Uterus (tissue), 3 donors: ENCODE measurements at regions not wholly inside any gene's neighbourhood (a gene's known extent, or its start where the extent isn't known, plus 50 kb on each side); places are given as distances from the start of the nearest gene placed in this dataset.

ENCODE experiments used
- DNase-seq, 2 donors: peaks; one replicate each; pipeline ENCODE4 v3.0.0-alpha.2; 2019 to 2020
- H3K27ac ChIP-seq, 2 donors: fragments of 200-600 bp; sonication (generic); 1 replicate in 1 of 2; 2 replicates in 1 of 2; pipeline ENCODE4 v1.5.1; 2016 to 2018
- H3K27me3 ChIP-seq, 2 donors: fragments of 200-600 bp; sonication (generic); one replicate each; pipeline ENCODE4 v1.5.1; 2018 to 2019; ENCODE audit warnings: control low read depth in 1 of 2
- H3K36me3 ChIP-seq, 2 donors: fragments of 200-600 bp; sonication (generic); one replicate each; pipeline ENCODE4 v1.5.1; 2019; ENCODE audit warnings: control low read depth in 1 of 2
- H3K4me1 ChIP-seq, 2 donors: fragments of 200-600 bp; sonication (generic); one replicate each; pipeline ENCODE4 v1.5.1; 2018 to 2019; ENCODE audit warnings: control low read depth in 1 of 2
- H3K4me3 ChIP-seq, 2 donors: fragments of 200-600 bp; sonication (generic); 1 replicate in 1 of 2; 2 replicates in 1 of 2; pipeline ENCODE4 v1.5.1; 2018 to 2019; ENCODE audit warnings: mild to moderate bottlenecking in 1 of 2
- H3K9me3 ChIP-seq, 2 donors: fragments of 200-600 bp; sonication (generic); one replicate each; pipeline ENCODE4 v1.5.1; 2019; ENCODE audit warnings: control low read depth in 1 of 2
- CTCF ChIP-seq, 4 experiments: fragments of 200-600 bp in 2 of 4; fragments of 450-650 bp in 2 of 4; sonication (generic) in 2 of 4; IDR thresholded peaks; one replicate each; pipeline ENCODE4 v1.5.1; 2016 to 2019; ENCODE audit warnings: antibody characterized with exemption in 4 of 4, mild to moderate bottlenecking in 2 of 4, moderate library complexity in 1 of 4
- POLR2A ChIP-seq, 2 donors: fragments of 450-650 bp; IDR thresholded peaks; one replicate each; pipeline ENCODE4 v1.6.1; 2016; ENCODE audit warnings: antibody characterized with exemption in 2 of 2, mild to moderate bottlenecking in 1 of 2, moderate library complexity in 1 of 2
- intact Hi-C: fragments of 100-400 bp; cut with DNase I; formaldehyde crosslinking; loops from one replicate; pipeline ENCODE4 v1.15.1; 2023; ENCODE audit warnings: low total_unique reads
- donor health status: DM: yes; HTN: yes; CAD: no.

DNA sequence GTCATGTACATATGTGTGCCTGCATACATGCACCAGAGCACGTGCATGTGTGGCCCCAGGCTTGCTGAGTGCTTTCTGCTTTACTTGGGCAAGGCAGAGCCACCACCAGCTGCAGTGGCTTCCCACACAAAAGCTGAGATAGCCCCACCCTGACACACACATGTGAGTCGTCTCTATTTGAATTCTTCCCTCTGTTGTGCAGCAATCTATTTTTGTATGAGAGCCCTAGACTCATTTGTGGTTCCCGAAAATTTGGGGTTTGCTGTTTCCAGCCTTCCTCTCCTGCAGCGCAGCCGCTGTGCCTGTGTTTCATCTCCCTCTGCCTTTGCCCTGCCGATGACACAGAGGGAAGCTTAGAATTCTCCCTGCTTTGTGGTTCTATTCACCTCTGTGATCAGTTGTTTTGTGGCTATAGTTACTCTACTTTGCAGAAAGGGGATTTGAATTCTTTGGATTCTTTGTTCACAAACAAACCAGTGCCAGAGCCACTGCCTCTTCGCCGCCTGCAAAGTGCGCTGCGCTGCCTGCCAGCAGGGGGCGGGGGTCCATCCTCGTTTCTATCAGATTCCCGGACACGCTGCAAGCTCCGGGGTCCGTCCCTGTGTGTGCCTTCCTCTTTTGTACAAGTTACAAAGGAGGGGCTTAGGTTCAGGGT lies 95.8 kb upstream of the DAP start:
- Histone ChIP-seq H3K9me3 (no peaks in the 10 kb centered on the region), H3K27ac (no peak overlapping the region), H3K36me3 (no peaks in the 10 kb centered on the region), H3K4me1 (no peaks in the 10 kb centered on the region), H3K4me3 (no peak overlapping the region), H3K27me3 (no peaks in the 10 kb centered on the region)
- peak; percentile 27 to 42 for DNase-seq
- TF ChIP-seq CTCF (IDR thresholded peaks at IDR 0.05) (peak; percentile 41 to 69 (median 58)), POLR2A (IDR thresholded peaks at IDR 0.05) (no peak)
- intact Hi-C loops = no loop called here

- no peak for DNase-seq
These were observed 95.0 kb upstream of the DAP start for GRCh38 chr5:10856071-10856470.

DNA sequence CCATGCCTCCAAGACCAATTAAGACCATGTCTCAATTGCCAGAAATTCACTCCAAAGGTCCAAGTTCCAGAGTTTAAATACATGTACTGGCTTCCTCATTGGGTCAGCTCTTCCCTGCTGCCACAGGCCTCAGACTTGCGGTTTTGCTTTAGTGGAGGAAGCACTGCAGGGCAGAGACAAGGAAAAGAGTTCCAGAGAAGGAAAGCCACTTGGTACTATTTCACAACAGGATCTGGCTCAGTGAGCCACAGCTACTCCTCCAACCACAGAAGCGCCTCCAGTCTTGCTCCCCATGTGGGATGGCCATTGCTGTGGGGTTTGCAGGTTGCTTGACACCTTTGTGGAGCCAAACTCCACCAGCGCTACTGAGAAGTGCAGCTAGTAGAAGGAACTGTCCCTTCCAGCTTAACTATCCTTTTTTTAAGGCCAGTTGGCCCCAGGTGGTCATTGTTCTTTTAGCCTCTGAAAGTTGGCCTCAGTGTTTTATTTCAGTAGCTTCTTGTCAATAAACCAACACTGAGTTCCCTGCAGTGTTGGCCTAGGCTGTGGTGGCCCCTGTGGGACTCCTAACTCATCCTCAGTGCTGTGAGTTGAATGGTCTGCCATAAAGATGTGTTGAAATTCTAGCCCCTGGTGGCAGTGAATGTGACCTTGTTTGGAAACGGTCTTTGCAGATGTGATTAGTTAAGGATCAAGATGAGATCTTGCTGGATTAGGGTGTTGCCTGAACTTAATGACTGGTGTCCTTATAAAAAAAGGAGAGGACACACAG lies 93.7 kb upstream of the DAP start:
- no peak for DNase-seq
- Histone ChIP-seq H3K9me3 (no peaks in the 10 kb centered on the region), H3K27me3 (no peaks in the 10 kb centered on the region), H3K4me3 (no peak overlapping the region), H3K27ac (no peak overlapping the region), H3K4me1 (no peaks in the 10 kb centered on the region), H3K36me3 (no peaks in the 10 kb centered on the region)
- TF ChIP-seq POLR2A (IDR thresholded peaks at IDR 0.05) (no peak), CTCF (IDR thresholded peaks at IDR 0.05) (no peak)
- intact Hi-C loops = no loop called here

More at GRCh38 chr5:10856071-10856470, 95.0 kb upstream of the DAP start:
- intact Hi-C loops = no loop called here
- Histone ChIP-seq H3K4me3 (no peak overlapping the region), H3K4me1 (no peaks in the 10 kb centered on the region), H3K27me3 (no peaks in the 10 kb centered on the region), H3K9me3 (no peaks in the 10 kb centered on the region), H3K36me3 (no peaks in the 10 kb centered on the region), H3K27ac (no peak overlapping the region)
- TF ChIP-seq POLR2A (IDR thresholded peaks at IDR 0.05) (no peak), CTCF (IDR thresholded peaks at IDR 0.05) (no peak)

GRCh38 chr5:10853154-10853553 lies 92.1 kb upstream of the DAP start:
- TF ChIP-seq CTCF (IDR thresholded peaks at IDR 0.05) = no peak
- TF ChIP-seq POLR2A (IDR thresholded peaks at IDR 0.05) = no peak
- intact Hi-C loops = no loop called here
- no peak overlapping the region for H3K4me3 ChIP-seq
- no peaks in the 10 kb centered on the region for H3K4me1 ChIP-seq
- H3K9me3 ChIP-seq = no peaks in the 10 kb centered on the region
- no peak for DNase-seq
- H3K36me3 ChIP-seq = no peaks in the 10 kb centered on the region
- H3K27me3 ChIP-seq = no peaks in the 10 kb centered on the region
- no peak overlapping the region for H3K27ac ChIP-seq

- intact Hi-C loops = no loop called here
- no peaks in the 10 kb centered on the region for H3K9me3 ChIP-seq
- H3K27ac ChIP-seq = no peak overlapping the region
- H3K4me1 ChIP-seq = no peaks in the 10 kb centered on the region
- no peak for TF ChIP-seq POLR2A (IDR thresholded peaks at IDR 0.05)
- TF ChIP-seq CTCF (IDR thresholded peaks at IDR 0.05) = no peak
- DNase-seq = no peak
- no peaks in the 10 kb centered on the region for H3K27me3 ChIP-seq
- H3K36me3 ChIP-seq = no peaks in the 10 kb centered on the region
- no peak overlapping the region for H3K4me3 ChIP-seq
These were observed 88.2 kb upstream of the DAP start for GRCh38 chr5:10849278-10849677.
